Effector memory CD8-positive, alpha-beta T cell (primary cell): ENCODE measurements at regions not wholly inside any gene's neighbourhood (a gene's known extent, or its start where the extent isn't known, plus 50 kb on each side); places are given as distances from the start of the nearest gene placed in this dataset.
"Not testable (repeated sequence)": the region's sequence is repeated elsewhere in the genome, so short reads cannot be mapped to it uniquely, and the experiment has no call there.

ENCODE experiments used
- ATAC-seq: fragments of 150-1000 bp; cut with Tn5 transposase; replicated peaks from 2 replicates; pipeline ENCODE4 v1.10.0; 2021; ENCODE audit warnings: mild to moderate bottlenecking, moderate library complexity
- DNase-seq, 3 experiments: peaks; one replicate each; pipeline ENCODE4 v3.0.0; 2021
- H3K27ac Mint-ChIP-seq, 2 donors: one replicate each; pipeline ENCODE4 v1.8.0; 2022; ENCODE audit warnings: mild to moderate bottlenecking in 2 of 2, mixed read lengths in 2 of 2, moderate library complexity in 2 of 2
- H3K27me3 Mint-ChIP-seq, 2 donors: one replicate each; pipeline ENCODE4 v1.8.0; 2022; ENCODE audit warnings: mixed read lengths in 2 of 2
- H3K36me3 Mint-ChIP-seq: one replicate; pipeline ENCODE4 v1.8.0; 2022; ENCODE audit warnings: mild to moderate bottlenecking, moderate library complexity, mixed read lengths; ENCODE audit not compliant: insufficient read depth
- H3K4me1 Mint-ChIP-seq, 2 donors: one replicate each; pipeline ENCODE4 v1.8.0; 2022; ENCODE audit warnings: low read depth in 2 of 2, mixed read lengths in 2 of 2
- H3K4me3 Mint-ChIP-seq, 2 donors: one replicate each; pipeline ENCODE4 v1.8.0; 2022; ENCODE audit warnings: mild to moderate bottlenecking in 2 of 2, mixed read lengths in 2 of 2, moderate library complexity in 2 of 2
- H3K9me3 Mint-ChIP-seq, 2 donors: one replicate each; pipeline ENCODE4 v1.8.0; 2022; ENCODE audit warnings: mixed read lengths in 2 of 2

- no peaks in the 10 kb centered on the region for H3K27me3 Mint-ChIP-seq
- no peaks in the 10 kb centered on the region for H3K36me3 Mint-ChIP-seq
- no peak for ATAC-seq
- DNase-seq, result no peak
- H3K4me1 Mint-ChIP-seq, result no peaks in the 10 kb centered on the region
- H3K27ac Mint-ChIP-seq, result no peak overlapping the region
- H3K9me3 Mint-ChIP-seq, result no peaks in the 10 kb centered on the region
- no peak overlapping the region for H3K4me3 Mint-ChIP-seq
Observed at GRCh38 chr2:35545301-35545700, 810.3 kb upstream of the CRIM1 start.

- H3K36me3 Mint-ChIP-seq, result no peaks in the 10 kb centered on the region
- H3K4me3 Mint-ChIP-seq, result no peak overlapping the region
Observed at GRCh38 chr2:35538796-35539195, 816.8 kb upstream of the CRIM1 start.

GRCh38 chr2:35530615-35531135, 824.9 kb upstream of the CRIM1 start:
- no peak for ATAC-seq
- H3K27me3 Mint-ChIP-seq, result no peaks in the 10 kb centered on the region
- H3K4me3 Mint-ChIP-seq, result no peak overlapping the region
- peaks cover 7% of the 10 kb centered on the region for H3K36me3 Mint-ChIP-seq
- no peak for DNase-seq
- no peak overlapping the region for H3K27ac Mint-ChIP-seq
- no peaks in the 10 kb centered on the region for H3K4me1 Mint-ChIP-seq
- peaks cover 3 to 25% of the 10 kb centered on the region in 2 donors for H3K9me3 Mint-ChIP-seq

More at GRCh38 chr2:35538796-35539195, 816.8 kb upstream of the CRIM1 start:
- Mint-ChIP-seq H3K27me3 (no peaks in the 10 kb centered on the region), H3K4me1 (no peaks in the 10 kb centered on the region), H3K9me3 (no peaks in the 10 kb centered on the region), H3K27ac (no peak overlapping the region)
- ATAC-seq (no peak), DNase-seq (no peak)

GRCh38 chr2:35526741-35527140, 828.8 kb upstream of the CRIM1 start:
- Mint-ChIP-seq H3K9me3 (peaks cover 3 to 25% of the 10 kb centered on the region in 2 donors), H3K27ac (no peak overlapping the region), H3K27me3 (no peaks in the 10 kb centered on the region), H3K36me3 (peaks cover 7% of the 10 kb centered on the region), H3K4me1 (no peaks in the 10 kb centered on the region), H3K4me3 (no peak overlapping the region)
- DNase-seq (no peak), ATAC-seq (no peak)

- DNase-seq (no peak), ATAC-seq (no peak)
- H3K9me3 Mint-ChIP-seq, result peaks cover 0 to 6% of the 10 kb centered on the region in 2 donors
- H3K36me3 Mint-ChIP-seq, result peaks cover 3% of the 10 kb centered on the region
- no peaks in the 10 kb centered on the region for H3K27me3 Mint-ChIP-seq
- no peak overlapping the region for H3K4me3 Mint-ChIP-seq
- H3K27ac Mint-ChIP-seq, result no peak overlapping the region
- no peaks in the 10 kb centered on the region for H3K4me1 Mint-ChIP-seq
Observed at GRCh38 chr2:35522450-35522849, 833.1 kb upstream of the CRIM1 start.

- Mint-ChIP-seq H3K4me1 (no peaks in the 10 kb centered on the region), H3K36me3 (no peaks in the 10 kb centered on the region), H3K27ac (no peak overlapping the region), H3K27me3 (no peaks in the 10 kb centered on the region), H3K9me3 (peaks cover 8 to 18% of the 10 kb centered on the region in 2 donors), H3K4me3 (no peak overlapping the region)
- DNase-seq, result no peak
- no peak for ATAC-seq
Observed at GRCh38 chr2:35510636-35511035, 844.9 kb upstream of the CRIM1 start.

- Mint-ChIP-seq H3K9me3 (peaks cover 8 to 18% of the 10 kb centered on the region in 2 donors), H3K4me1 (no peaks in the 10 kb centered on the region), H3K27me3 (no peaks in the 10 kb centered on the region)
Observed at GRCh38 chr2:35508601-35509000, 847.0 kb upstream of the CRIM1 start.

GRCh38 chr2:35504419-35504818, 851.2 kb upstream of the CRIM1 start:
- Mint-ChIP-seq H3K4me3 (no peak overlapping the region), H3K27ac (no peak overlapping the region), H3K36me3 (no peaks in the 10 kb centered on the region), H3K27me3 (no peaks in the 10 kb centered on the region), H3K9me3 (peaks cover 0 to 2% of the 10 kb centered on the region in 2 donors), H3K4me1 (no peaks in the 10 kb centered on the region)
- ATAC-seq, result no peak
- DNase-seq, result no peak

More at GRCh38 chr2:35508601-35509000, 847.0 kb upstream of the CRIM1 start:
- no peak overlapping the region for H3K27ac Mint-ChIP-seq
- H3K36me3 Mint-ChIP-seq, result no peaks in the 10 kb centered on the region
- no peak for ATAC-seq
- no peak for DNase-seq
- H3K4me3 Mint-ChIP-seq, result no peak overlapping the region

- Mint-ChIP-seq H3K27ac (no peak overlapping the region), H3K27me3 (no peaks in the 10 kb centered on the region), H3K4me3 (no peak overlapping the region), H3K36me3 (no peaks in the 10 kb centered on the region), H3K4me1 (no peaks in the 10 kb centered on the region), H3K9me3 (no peaks in the 10 kb centered on the region)
- DNase-seq (no peak), ATAC-seq (no peak)
Observed at GRCh38 chr2:35503738-35504199, 851.8 kb upstream of the CRIM1 start.

GRCh38 chr2:35503311-35503710, 852.3 kb upstream of the CRIM1 start:
- ATAC-seq, result no peak
- Mint-ChIP-seq H3K27ac (no peak overlapping the region), H3K9me3 (no peaks in the 10 kb centered on the region)

GRCh38 chr2:35501076-35501475, 854.5 kb upstream of the CRIM1 start:
- no peak overlapping the region for H3K4me3 Mint-ChIP-seq
- H3K36me3 Mint-ChIP-seq, result no peaks in the 10 kb centered on the region
- no peak for ATAC-seq

More at GRCh38 chr2:35503311-35503710, 852.3 kb upstream of the CRIM1 start:
- Mint-ChIP-seq H3K27me3 (no peaks in the 10 kb centered on the region), H3K4me3 (no peak overlapping the region), H3K36me3 (no peaks in the 10 kb centered on the region), H3K4me1 (no peaks in the 10 kb centered on the region)
- no peak for DNase-seq

GRCh38 chr2:35496022-35496421, 859.6 kb upstream of the CRIM1 start:
- no peak overlapping the region for H3K27ac Mint-ChIP-seq
- no peaks in the 10 kb centered on the region for H3K4me1 Mint-ChIP-seq
- no peak for ATAC-seq
- no peaks in the 10 kb centered on the region for H3K9me3 Mint-ChIP-seq
- no peaks in the 10 kb centered on the region for H3K27me3 Mint-ChIP-seq
- H3K4me3 Mint-ChIP-seq, result no peak overlapping the region
- no peaks in the 10 kb centered on the region for H3K36me3 Mint-ChIP-seq
- no peak for DNase-seq

More at GRCh38 chr2:35501076-35501475, 854.5 kb upstream of the CRIM1 start:
- Mint-ChIP-seq H3K27me3 (no peaks in the 10 kb centered on the region), H3K27ac (no peak overlapping the region), H3K4me1 (no peaks in the 10 kb centered on the region), H3K9me3 (no peaks in the 10 kb centered on the region)
- DNase-seq, result no peak

GRCh38 chr2:35495182-35495581, 860.4 kb upstream of the CRIM1 start:
- ATAC-seq (no peak), DNase-seq (no peak)
- H3K4me3 Mint-ChIP-seq, result no peak overlapping the region
- H3K36me3 Mint-ChIP-seq, result no peaks in the 10 kb centered on the region
- no peaks in the 10 kb centered on the region for H3K4me1 Mint-ChIP-seq
- H3K27me3 Mint-ChIP-seq, result no peaks in the 10 kb centered on the region
- no peak overlapping the region for H3K27ac Mint-ChIP-seq
- H3K9me3 Mint-ChIP-seq, result peaks cover 0 to 2% of the 10 kb centered on the region in 2 donors

GRCh38 chr2:35478121-35478520, 877.5 kb upstream of the CRIM1 start:
- H3K27me3 Mint-ChIP-seq, H3K27ac Mint-ChIP-seq, ATAC-seq, H3K4me1 Mint-ChIP-seq, DNase-seq, H3K36me3 Mint-ChIP-seq, H3K4me3 Mint-ChIP-seq: not testable (repeated sequence)
- peaks cover 2 to 15% of the 10 kb centered on the region in 2 donors for H3K9me3 Mint-ChIP-seq
